NCI-H2196 treated with DMSO at 0.1 percent for 48 hours (cell line): ENCODE measurements at regions not wholly inside any gene's neighbourhood (a gene's known extent, or its start where the extent isn't known, plus 50 kb on each side); places are given as distances from the start of the nearest gene placed in this dataset.
A peak's percentile ranks its signal among the peaks of the same experiment; 100 is the strongest.
"Not testable (repeated sequence)": the region's sequence is repeated elsewhere in the genome, so short reads cannot be mapped to it uniquely, and the experiment has no call there.

ENCODE experiments used
- DNase-seq: peaks from one replicate; lab custom pipeline; 2025; ENCODE audit not compliant: unreplicated experiment; lab: John Stamatoyannopoulos, UW

GRCh38 chr1:60612790-60613189 lies 469.6 kb upstream of the NFIA start:
- DNase-seq: no peak

- not testable (repeated sequence) for DNase-seq
These were observed 475.4 kb upstream of the NFIA start for GRCh38 chr1:60606921-60607320.

GRCh38 chr1:60600532-60600931 lies 481.8 kb upstream of the NFIA start:
- no peak for DNase-seq

DNA sequence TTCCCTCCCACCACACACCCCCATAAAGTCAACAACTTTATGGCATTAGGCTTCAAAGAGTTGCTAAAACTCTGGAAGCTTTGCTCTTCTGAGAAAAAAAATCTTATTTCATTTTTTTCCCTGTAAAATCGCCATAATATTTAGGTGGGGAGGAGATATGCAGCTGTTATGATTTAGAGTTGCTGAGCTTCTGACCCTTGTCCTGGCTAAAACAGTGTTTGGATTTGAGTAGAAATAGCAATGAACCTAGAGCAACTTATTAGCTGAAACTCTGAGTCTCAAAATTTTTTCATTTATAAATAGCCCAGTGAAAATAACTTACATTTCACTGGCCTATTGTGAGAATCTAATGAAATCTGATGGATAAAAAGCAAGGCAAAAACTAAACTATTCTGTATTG lies 482.8 kb upstream of the NFIA start:
- DNase-seq: no peak

DNA sequence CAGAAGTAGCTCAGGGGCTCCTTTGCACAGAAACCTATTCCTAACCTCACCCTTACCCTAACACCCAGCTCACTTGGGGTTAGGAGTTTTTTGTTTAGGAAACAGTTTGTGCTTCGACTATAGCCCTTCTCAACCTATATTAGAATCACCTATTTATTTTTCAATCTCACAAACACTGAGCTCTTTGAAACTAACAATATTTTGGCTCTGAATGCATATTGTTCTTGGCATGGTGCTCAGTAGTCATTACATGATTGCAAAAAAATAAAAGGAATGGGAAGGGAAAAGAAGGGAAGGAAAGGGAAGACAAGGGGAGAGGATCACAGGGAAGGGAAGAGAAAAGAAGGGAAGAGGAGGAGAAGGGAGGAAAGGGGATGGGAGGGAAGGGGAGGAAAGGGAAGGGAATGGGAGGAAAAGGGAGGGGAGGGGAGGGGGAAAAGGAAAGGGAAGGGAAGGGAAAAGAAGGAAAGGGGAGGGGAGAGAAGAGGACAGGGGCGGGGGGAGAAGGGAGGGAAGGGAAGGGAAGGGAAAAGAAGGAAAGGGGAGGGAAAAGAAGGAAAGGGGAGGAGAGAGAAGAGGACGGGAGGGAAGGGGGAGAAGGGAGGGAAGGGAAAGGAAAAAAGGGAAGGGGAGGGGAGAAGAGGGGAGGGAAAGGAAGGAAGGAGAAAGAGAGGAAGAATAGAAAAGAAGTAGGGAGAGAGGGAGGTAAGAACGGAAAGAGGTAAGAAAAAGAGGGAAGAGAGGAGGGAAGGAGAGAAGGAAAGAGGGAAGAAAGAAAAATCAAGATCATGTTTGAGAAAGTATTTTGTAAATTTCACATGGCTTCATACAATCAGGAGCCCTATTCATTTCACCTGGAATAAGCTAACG lies 484.1 kb upstream of the NFIA start:
- no peak for DNase-seq

GRCh38 chr1:60596791-60597750 lies 485.3 kb upstream of the NFIA start:
- DNase-seq: no peak

DNA sequence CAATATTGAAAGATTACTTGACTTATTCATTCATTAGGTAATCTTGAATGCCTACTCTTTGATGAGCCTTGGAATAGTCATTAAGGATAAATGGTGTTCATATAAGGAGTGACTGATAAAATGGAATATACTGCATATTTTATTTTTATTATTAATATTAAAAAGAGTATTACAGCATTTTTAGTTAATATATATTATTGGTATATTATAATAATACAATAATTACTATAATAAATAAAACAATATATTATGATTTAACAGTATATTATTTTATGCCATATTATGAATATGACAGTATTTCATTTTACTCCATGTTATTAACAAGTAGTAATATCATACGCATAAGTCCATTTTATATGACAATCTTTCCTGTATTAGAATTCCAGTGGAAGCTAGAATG lies 490.8 kb upstream of the NFIA start:
- DNase-seq: no peak

DNA sequence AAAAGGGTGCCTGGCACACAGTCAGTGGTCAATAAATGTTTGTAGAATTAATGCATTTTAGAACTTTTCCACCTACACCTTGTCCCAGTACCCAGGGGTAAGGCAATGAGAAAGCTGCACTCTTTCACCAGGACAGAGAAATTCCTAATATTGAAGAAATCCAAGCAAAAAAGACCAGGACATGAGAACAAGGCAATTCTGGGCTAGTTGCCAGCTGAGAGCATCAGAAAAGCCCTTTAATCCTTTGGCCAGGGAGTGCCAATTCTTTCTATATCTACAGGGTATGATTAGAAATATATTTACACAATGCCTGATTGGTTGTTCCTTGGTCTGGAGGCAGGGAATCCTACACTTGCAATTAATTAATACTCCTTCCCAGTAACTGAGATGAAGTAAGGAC lies 492.4 kb upstream of the NFIA start:
- no peak for DNase-seq

DNA sequence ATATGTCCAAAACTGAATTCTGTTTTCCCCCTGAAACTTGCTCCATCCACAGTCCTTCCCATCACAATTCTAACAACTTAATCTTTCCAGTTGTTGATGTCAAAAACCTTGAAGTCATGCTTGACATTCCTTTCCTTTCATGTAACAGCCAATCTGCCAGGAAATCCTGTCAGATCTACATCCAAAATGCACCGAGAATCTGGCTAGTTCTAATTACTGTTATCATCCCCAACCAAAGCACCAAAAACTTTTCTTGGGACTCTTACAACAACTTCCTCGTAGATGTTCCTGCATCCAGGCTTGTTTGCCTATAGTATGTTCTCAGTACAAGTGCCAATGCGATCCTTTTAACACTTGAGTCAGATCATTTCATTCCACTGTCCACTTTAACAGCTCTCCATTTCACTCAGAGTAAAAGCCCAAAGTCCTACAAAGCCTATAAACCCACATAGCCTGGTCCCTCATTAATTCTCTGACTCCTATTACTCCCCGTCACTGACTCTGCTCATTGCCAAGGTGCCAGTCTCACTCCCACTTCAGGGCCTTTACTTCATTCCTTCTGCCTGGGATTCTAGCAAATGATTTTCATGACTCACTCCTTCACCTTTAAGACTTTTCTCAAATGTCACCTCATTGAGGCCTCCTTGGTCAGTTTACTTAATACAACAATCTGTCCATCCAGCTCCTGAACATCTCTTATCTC lies 493.2 kb upstream of the NFIA start:
- no peak for DNase-seq

- DNase-seq: no peak
These were observed 498.0 kb upstream of the NFIA start for GRCh38 chr1:60584371-60584770.

GRCh38 chr1:60583696-60584095 lies 498.7 kb upstream of the NFIA start:
- no peak for DNase-seq

- no peak for DNase-seq
These were observed 500.7 kb upstream of the NFIA start for GRCh38 chr1:60581455-60582220.

- no peak for DNase-seq
These were observed 503.5 kb upstream of the C1orf87 start for GRCh38 chr1:60577029-60577428.

GRCh38 chr1:60575326-60575977 lies 501.9 kb upstream of the C1orf87 start:
- no peak for DNase-seq

DNA sequence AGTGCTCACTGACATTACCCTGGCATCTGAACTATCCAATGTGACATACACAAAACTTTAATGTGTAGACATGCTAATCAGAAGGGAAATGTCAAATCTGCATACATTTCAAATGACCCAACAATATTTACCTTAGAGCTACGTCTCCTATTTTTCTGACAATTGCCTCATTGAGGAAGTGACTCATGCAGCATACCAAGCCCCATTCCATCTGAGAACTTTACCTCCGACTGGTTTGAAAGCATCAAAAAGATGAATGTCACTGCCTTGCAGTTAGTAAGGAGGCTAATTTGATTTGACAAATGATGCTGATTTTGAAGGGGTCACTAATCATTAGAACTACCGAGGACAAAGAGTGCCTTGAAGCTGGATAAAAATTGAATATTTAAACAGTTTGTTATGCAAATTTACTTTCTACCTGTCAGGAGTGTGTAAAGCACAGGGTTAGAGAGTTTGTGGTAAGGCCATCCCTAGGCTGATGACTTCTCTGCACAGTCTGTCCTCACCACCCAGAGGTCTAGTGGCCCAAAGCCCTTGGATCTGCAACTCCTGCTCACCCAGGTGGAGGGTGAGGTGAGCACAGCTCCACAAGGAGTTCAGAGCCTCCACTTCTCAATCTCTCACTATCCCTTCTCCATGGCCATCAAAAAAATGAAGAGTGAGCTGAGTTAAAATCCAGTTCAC lies 500.3 kb upstream of the C1orf87 start:
- no peak for DNase-seq

DNA sequence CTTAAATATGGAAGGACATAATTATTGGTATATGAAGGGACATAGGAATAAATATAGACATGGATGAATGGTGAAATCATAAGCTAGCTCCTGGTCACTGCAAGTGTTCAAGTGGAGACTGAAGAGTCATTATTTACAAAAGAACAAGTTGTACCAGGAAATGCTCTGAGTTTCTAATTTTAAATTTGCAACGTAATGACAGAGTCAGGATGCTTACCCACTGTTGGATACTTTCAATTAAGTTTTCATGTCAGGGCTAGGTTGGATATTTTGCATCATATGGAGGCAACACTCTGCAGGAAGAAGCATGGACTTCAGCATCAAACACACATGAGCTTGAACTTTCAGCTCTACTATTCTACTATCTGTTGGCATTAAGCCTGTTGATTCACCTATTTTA lies 499.6 kb upstream of the C1orf87 start:
- peak; percentile 30 for DNase-seq

GRCh38 chr1:60572378-60572777 lies 498.8 kb upstream of the C1orf87 start:
- DNase-seq: no peak

GRCh38 chr1:60571811-60572210 lies 498.2 kb upstream of the C1orf87 start:
- DNase-seq: no peak

DNA sequence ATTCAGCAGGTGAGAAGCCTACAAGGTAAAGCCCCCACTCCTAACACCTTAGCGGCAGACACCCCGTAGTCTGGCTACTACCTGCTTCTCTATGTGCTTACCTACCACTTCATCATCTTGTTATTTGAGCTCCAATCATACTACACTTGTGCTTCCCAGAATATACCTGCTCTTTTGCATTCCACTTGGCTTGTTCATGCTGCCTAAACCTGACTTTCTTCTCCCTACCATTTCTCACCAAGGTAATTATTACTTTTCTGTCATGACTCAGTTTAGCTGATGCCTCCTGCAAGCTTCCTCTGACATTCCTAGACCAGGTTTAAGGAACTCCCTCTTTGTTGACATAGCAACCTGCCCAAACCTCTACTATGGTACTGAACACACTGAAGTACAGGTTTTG lies 495.6 kb upstream of the C1orf87 start:
- no peak for DNase-seq

DNA sequence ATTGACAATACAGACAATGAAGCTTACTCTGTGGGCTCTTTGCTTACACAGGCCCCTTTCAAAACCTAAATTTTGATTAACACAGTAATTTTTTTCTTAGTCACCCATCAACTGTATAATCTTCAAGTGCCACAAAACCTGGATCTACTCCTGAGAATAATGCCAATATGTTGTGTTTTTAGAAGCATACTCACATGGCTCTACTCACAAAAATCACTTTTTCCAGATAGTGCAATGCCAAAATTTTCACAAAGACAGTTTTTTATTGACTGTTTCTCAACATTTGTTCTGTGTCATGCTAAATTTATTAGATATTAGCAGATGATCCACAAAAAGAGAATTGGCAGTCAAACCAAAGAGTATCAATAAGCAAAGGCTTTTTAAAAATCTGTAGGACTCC lies 493.7 kb upstream of the C1orf87 start:
- no peak for DNase-seq
